ENCODE measurements at regions not wholly inside any gene's neighbourhood (a gene's known extent, or its start where the extent isn't known, plus 50 kb on each side); places are given as distances from the start of the nearest gene placed in this dataset.
"Not testable (repeated sequence)": the region's sequence is repeated elsewhere in the genome, so short reads cannot be mapped to it uniquely, and the experiment has no call there.

DNA sequence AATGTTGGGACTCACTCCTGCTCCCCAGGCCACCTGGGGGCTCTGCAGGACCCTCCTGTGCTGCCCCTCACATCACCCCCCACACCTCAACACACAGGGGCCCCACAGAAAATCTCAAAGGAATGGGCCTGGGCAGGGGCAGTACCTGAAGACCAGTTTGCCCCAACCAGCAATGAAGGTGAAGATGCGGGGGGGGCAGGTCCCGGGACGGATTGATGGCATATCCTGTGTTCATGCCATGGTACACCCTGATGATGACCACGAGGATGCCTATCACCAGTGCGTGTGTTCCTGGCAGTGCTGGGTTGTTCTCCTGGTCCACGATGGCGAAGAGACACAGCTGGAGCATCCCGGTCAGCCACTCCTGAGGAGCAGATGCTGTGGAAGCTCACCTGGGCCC lies 663.0 kb downstream of the FOXD4L5 start:
- H3K27me3 ChIP-seq (ENCODE audit: insufficient read depth in 3 of 3, low read length in 2 of 3); H3K4me1 ChIP-seq; H3K4me3 ChIP-seq; H3K9me3 ChIP-seq; intact Hi-C loops (cut with DNase I); H3K36me3 ChIP-seq (ENCODE audit: insufficient read depth in 1 of 2, low read depth in 1 of 2); ATAC-seq; H3K27ac ChIP-seq: not testable (repeated sequence)
- peak; percentile 8 to 18 for DNase-seq
- WGBS, 3 donors: 88 to 98% (median 98%) methylated on average over 3 to 4 of the region's 8 CpGs
